OCI-LY7 (cell line): ENCODE measurements at regions not wholly inside any gene's neighbourhood (a gene's known extent, or its start where the extent isn't known, plus 50 kb on each side); places are given as distances from the start of the nearest gene placed in this dataset.

Experiments
- BruUV-seq: library from RNA; stranded (reverse); fragments of 400-500 nt; replicated peaks from 2 replicates; lab custom pipeline; 2021; lab: Mats Ljungman, UMichigan
- CTCF ChIA-PET: fragments of 300-600 bp; sonication (Branson Sonifier 250); formaldehyde crosslinking; loops from one replicate; lab custom pipeline; 2022; ENCODE audit warnings: antibody characterized with exemption; ENCODE audit not compliant: unreplicated experiment; lab: Charles Lee
- POLR2A ChIA-PET: fragments of 300-600 bp; sonication (Branson Sonifier 250); formaldehyde crosslinking; loops from one replicate; lab custom pipeline; 2022; ENCODE audit warnings: antibody characterized with exemption; lab: Charles Lee
- DNase-seq: peaks from one replicate; pipeline ENCODE4 v3.0.0-alpha.2; 2015; ENCODE audit warnings: low spot score
- H2AFZ ChIP-seq: fragments of 200-600 bp; sonication (generic), shearing (Covaris generic); 2 replicates; pipeline ENCODE4 v1.6.1; 2014; ENCODE audit warnings: mild to moderate bottlenecking, antibody characterized with exemption, low read length, moderate library complexity
- H3K27ac ChIP-seq: fragments of 200-600 bp; sonication (generic); 2 replicates; pipeline ENCODE4 v1.5.1; 2014; ENCODE audit warnings: mixed run types, low read depth, mild to moderate bottlenecking, moderate library complexity, low read length, inconsistent platforms; ENCODE audit not compliant: poor library complexity, severe bottlenecking
- H3K36me3 ChIP-seq: fragments of 200-600 bp; sonication (generic); 2 replicates; pipeline ENCODE4 v1.6.1; 2014; ENCODE audit warnings: mild to moderate bottlenecking, antibody characterized with exemption, low read length, moderate library complexity, mixed read lengths; ENCODE audit not compliant: insufficient read depth
- H3K4me1 ChIP-seq: fragments of 200-600 bp; sonication (generic); 2 replicates; pipeline ENCODE4 v1.5.1; 2014; ENCODE audit warnings: mild to moderate bottlenecking, low read length; ENCODE audit not compliant: insufficient read depth, poor library complexity, severe bottlenecking
- H3K4me2 ChIP-seq: fragments of 200-600 bp; sonication (generic); 2 replicates; pipeline ENCODE4 v1.6.1; 2014; ENCODE audit warnings: mild to moderate bottlenecking, low read length
- H3K4me3 ChIP-seq: fragments of 200-600 bp; sonication (generic); 2 replicates; pipeline ENCODE4 v1.5.1; 2014; ENCODE audit warnings: mild to moderate bottlenecking, low read depth, low read length; ENCODE audit not compliant: poor library complexity, severe bottlenecking
- H3K79me2 ChIP-seq: fragments of 200-600 bp; sonication (generic); 2 replicates; pipeline ENCODE4 v1.6.1; 2016; ENCODE audit warnings: low read depth, mild to moderate bottlenecking, low read length, moderate library complexity, mixed read lengths; ENCODE audit not compliant: insufficient read depth
- H3K9me2 ChIP-seq: fragments of 200-600 bp; sonication (generic); 2 replicates; pipeline ENCODE4 v1.6.1; 2016; ENCODE audit warnings: mild to moderate bottlenecking, low read length, mixed read lengths; ENCODE audit not compliant: insufficient read depth
- H3K9me3 ChIP-seq: fragments of 200-600 bp; sonication (generic); 2 replicates; pipeline ENCODE4 v1.6.1; 2014; ENCODE audit warnings: mild to moderate bottlenecking, mixed run types, low read length, mixed read lengths
- H4K20me1 ChIP-seq: fragments of 200-600 bp; sonication (generic); 2 replicates; pipeline ENCODE4 v1.6.1; 2014; ENCODE audit warnings: mild to moderate bottlenecking, antibody characterized with exemption, low read length, moderate library complexity, mixed read lengths; ENCODE audit not compliant: insufficient read depth
- CTCF ChIP-seq: fragments of 200-600 bp; sonication (generic); conservative IDR thresholded peaks from 2 replicates; pipeline ENCODE4 v1.5.1; 2014; ENCODE audit warnings: mild to moderate bottlenecking, antibody characterized with exemption, low read length, moderate library complexity, mixed read lengths
- EZH2phosphoT487 ChIP-seq: fragments of 200-600 bp; sonication (generic); IDR thresholded peaks from 2 replicates; pipeline ENCODE4 v1.6.1; 2018; ENCODE audit warnings: low read depth, borderline replicate concordance, mild to moderate bottlenecking, mixed run types, antibody characterized with exemption, low read length, moderate library complexity, mixed read lengths
- intact Hi-C: fragments of 100-400 bp; cut with micrococcal nuclease; formaldehyde crosslinking; loops from one replicate; pipeline ENCODE4 v1.10.0; 2022; ENCODE audit not compliant: unreplicated experiment

GRCh38 chr11:109554951-109555350 is 133.0 kb downstream of the C11orf87 start:
- no TSS peak for BruUV-seq
- H4K20me1 ChIP-seq, result no peaks in the 10 kb centered on the region
- no peaks in the 10 kb centered on the region for H3K36me3 ChIP-seq
- TF ChIP-seq CTCF (no peak), EZH2phosphoT487 (no peak)
- no peak overlapping the region for H2AFZ ChIP-seq
- intact Hi-C loops, result no loop called here
- H3K4me1 ChIP-seq, result no peaks in the 10 kb centered on the region
- no peaks in the 10 kb centered on the region for H3K9me3 ChIP-seq
- H3K79me2 ChIP-seq, result no peaks in the 10 kb centered on the region
- no peaks in the 10 kb centered on the region for H3K9me2 ChIP-seq
- H3K4me2 ChIP-seq, result no peak overlapping the region
- POLR2A ChIA-PET, result no interaction called here
- H3K27ac ChIP-seq, result no peak overlapping the region
- CTCF ChIA-PET, result no interaction called here
- no peak for DNase-seq
- H3K4me3 ChIP-seq, result no peak overlapping the region

- no peaks in the 10 kb centered on the region for H3K4me1 ChIP-seq
- CTCF ChIA-PET, result no interaction called here
- H3K4me3 ChIP-seq, result no peak overlapping the region
- no peak overlapping the region for H2AFZ ChIP-seq
- H3K79me2 ChIP-seq, result no peaks in the 10 kb centered on the region
- no TSS peak for BruUV-seq
- intact Hi-C loops, result no loop called here
- H3K9me2 ChIP-seq, result no peaks in the 10 kb centered on the region
- H3K36me3 ChIP-seq, result no peaks in the 10 kb centered on the region
- H3K27ac ChIP-seq, result no peak overlapping the region
- POLR2A ChIA-PET, result no interaction called here
- no peak overlapping the region for H3K4me2 ChIP-seq
- no peak for DNase-seq
- TF ChIP-seq EZH2phosphoT487 (no peak), CTCF (no peak)
- no peaks in the 10 kb centered on the region for H4K20me1 ChIP-seq
- H3K9me3 ChIP-seq, result no peaks in the 10 kb centered on the region
Measured at GRCh38 chr11:109564241-109564640, 142.3 kb downstream of the C11orf87 start.

DNA sequence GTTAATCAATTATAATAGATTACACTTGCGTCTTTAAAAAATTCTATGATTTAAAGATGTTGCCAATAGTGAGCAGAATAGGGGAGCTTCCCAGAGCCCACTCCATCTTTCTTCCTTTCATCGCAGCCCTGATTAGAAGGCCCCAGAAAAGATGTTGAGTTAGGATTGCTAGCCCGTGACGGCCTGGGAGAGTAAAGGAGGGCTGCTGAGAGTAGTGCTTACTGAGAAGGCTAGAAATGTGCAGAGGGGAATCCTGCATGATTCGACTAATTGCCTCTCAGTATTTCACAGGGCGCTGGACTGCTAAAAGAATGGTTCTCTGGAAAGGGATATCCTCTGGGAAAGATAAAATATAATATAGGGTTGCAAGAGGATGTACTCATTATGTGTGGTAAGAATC is 160.5 kb downstream of the C11orf87 start:
- Histone ChIP-seq H3K36me3 (no peaks in the 10 kb centered on the region), H3K4me3 (no peak overlapping the region), H3K9me2 (no peaks in the 10 kb centered on the region), H3K9me3 (no peaks in the 10 kb centered on the region), H3K27ac (no peak overlapping the region), H4K20me1 (no peaks in the 10 kb centered on the region), H2AFZ (no peak overlapping the region), H3K4me2 (no peak overlapping the region), H3K79me2 (no peaks in the 10 kb centered on the region), H3K4me1 (no peaks in the 10 kb centered on the region)
- TF ChIP-seq CTCF (no peak), EZH2phosphoT487 (no peak)
- BruUV-seq, result no TSS peak
- POLR2A ChIA-PET, result no interaction called here
- no peak for DNase-seq
- CTCF ChIA-PET, result no interaction called here
- intact Hi-C loops, result no loop called here
